NT2/D1 (cell line): ENCODE measurements at regions not wholly inside any gene's neighbourhood (a gene's known extent, or its start where the extent isn't known, plus 50 kb on each side); places are given as distances from the start of the nearest gene placed in this dataset.

Experiments used
- DNase-seq: peaks from one replicate; pipeline ENCODE4 v3.0.0-alpha.2; 2011; ENCODE audit warnings: low read depth, low spot score
- H3K27me3 ChIP-seq: 2 replicates; pipeline ENCODE4 v1.6.0; 2011; ENCODE audit warnings: mild to moderate bottlenecking; ENCODE audit not compliant: insufficient read length, insufficient read depth
- H3K36me3 ChIP-seq: 2 replicates; pipeline ENCODE4 v1.6.1; 2011; ENCODE audit warnings: mild to moderate bottlenecking, low read length, mixed read lengths; ENCODE audit not compliant: insufficient read depth, insufficient read length
- H3K4me1 ChIP-seq: 2 replicates; pipeline ENCODE4 v1.5.1; 2011; ENCODE audit not compliant: insufficient read depth, insufficient read length
- H3K4me3 ChIP-seq: 2 replicates; pipeline ENCODE4 v1.5.1; 2011; ENCODE audit warnings: low read depth; ENCODE audit not compliant: insufficient read length
- H3K9ac ChIP-seq: 2 replicates; pipeline ENCODE4 v1.6.0; 2011; ENCODE audit warnings: low read depth; ENCODE audit not compliant: insufficient read length
- H3K9me3 ChIP-seq: 2 replicates; pipeline ENCODE4 v1.5.1; 2011; ENCODE audit warnings: mild to moderate bottlenecking, low read length; ENCODE audit not compliant: insufficient read depth
- SUZ12 ChIP-seq: IDR thresholded peaks from 2 replicates; pipeline ENCODE4 v1.6.1; 2011; ENCODE audit not compliant: insufficient read length, insufficient read depth; ENCODE audit errors: extremely low read depth
- YY1 ChIP-seq: IDR thresholded peaks from 2 replicates; pipeline ENCODE4 v1.6.1; 2011; ENCODE audit not compliant: insufficient read length, insufficient read depth
- ZNF274 ChIP-seq: IDR thresholded peaks from 2 replicates; pipeline ENCODE4 v1.6.1; 2011; ENCODE audit warnings: mild to moderate bottlenecking, low read depth, low read length

DNA sequence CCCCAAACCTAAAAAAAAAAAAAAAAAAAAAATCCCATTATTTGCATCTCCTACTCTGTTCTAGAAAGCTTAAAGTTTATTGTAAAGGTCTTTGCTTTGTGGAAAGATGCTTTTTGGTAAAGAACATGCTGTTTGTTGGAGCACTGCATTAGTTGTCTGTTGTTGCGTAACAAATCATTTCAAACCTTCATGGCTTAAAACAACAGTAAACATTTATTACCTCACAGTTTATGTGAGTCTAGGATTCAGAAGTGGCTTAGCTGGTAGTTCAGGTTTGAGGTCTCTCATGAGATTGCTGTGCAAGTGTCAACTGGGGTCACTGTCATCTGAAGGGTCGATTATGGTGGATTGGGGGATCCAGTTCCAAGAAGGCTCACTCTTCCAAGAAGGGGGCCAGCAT lies 155.2 kb upstream of the ZFP64 start:
- H3K4me3 ChIP-seq, result no peak overlapping the region
- H3K36me3 ChIP-seq, result no peaks in the 10 kb centered on the region
- TF ChIP-seq ZNF274 (no peak), SUZ12 (no peak), YY1 (no peak)
- no peaks in the 10 kb centered on the region for H3K9me3 ChIP-seq
- DNase-seq, result no peak
- no peaks in the 10 kb centered on the region for H3K4me1 ChIP-seq
- H3K9ac ChIP-seq, result no peak overlapping the region
- no peaks in the 10 kb centered on the region for H3K27me3 ChIP-seq

DNA sequence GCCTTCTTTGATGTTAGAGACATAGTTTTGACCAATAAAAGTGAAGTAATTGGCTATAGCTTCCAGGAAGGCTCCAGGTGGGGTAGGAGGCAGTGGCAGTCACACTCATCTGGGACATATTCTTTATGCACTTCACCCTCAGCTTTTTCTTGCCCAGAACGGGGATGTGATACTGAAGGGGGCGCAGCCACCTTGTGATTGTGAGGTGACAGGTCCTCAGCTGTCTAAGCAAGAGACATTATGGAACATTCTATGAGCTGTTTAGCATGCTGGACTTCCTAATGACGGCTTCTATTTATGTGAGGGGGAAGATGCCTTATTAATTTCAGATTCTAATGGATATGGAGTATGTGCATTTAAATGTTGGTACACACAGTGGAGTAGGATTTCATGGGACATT lies 151.3 kb upstream of the ZFP64 start:
- Histone ChIP-seq H3K36me3 (no peaks in the 10 kb centered on the region), H3K9me3 (peaks cover 6% of the 10 kb centered on the region; the same call in 1 of the 2 replicates), H3K9ac (no peak overlapping the region), H3K4me1 (no peaks in the 10 kb centered on the region), H3K27me3 (no peaks in the 10 kb centered on the region), H3K4me3 (no peak overlapping the region)
- DNase-seq, result no peak
- no peak for TF ChIP-seq ZNF274
- no peak for TF ChIP-seq SUZ12
- TF ChIP-seq YY1, result no peak

DNA sequence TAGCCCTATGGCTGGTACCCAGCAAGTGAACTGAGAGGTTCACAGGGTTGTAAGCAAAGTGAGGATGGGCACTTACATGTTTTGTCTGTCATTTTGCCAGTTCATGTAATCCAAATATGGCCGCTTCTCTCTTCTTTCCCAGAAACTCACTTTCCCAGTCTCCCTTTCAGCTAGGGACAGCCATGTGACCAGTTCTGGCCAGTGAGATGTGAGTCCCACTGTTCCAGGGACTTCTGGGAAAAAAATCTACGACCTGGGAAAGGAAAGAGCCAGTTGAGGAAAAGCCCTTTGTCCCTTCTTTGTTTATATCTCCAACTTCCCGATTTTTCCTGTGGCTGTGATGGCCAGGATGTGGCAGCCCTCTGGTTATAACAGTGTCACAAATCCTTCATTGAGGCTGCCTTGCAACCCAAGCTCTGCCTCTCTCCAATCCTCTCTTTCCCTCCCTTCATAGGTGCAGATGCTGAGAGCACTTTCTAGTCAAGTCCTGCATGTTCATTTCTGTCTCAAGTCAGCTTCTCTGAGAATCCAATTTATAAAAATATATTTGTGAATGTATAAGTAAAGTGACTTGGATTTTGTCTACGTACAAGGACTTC lies 148.6 kb upstream of the ZFP64 start:
- Histone ChIP-seq H3K9ac (no peak overlapping the region), H3K9me3 (peaks cover 6% of the 10 kb centered on the region; the same call in 1 of the 2 replicates), H3K36me3 (no peaks in the 10 kb centered on the region), H3K4me1 (no peaks in the 10 kb centered on the region), H3K4me3 (no peak overlapping the region), H3K27me3 (no peaks in the 10 kb centered on the region)
- TF ChIP-seq ZNF274, result no peak
- DNase-seq, result no peak

DNA sequence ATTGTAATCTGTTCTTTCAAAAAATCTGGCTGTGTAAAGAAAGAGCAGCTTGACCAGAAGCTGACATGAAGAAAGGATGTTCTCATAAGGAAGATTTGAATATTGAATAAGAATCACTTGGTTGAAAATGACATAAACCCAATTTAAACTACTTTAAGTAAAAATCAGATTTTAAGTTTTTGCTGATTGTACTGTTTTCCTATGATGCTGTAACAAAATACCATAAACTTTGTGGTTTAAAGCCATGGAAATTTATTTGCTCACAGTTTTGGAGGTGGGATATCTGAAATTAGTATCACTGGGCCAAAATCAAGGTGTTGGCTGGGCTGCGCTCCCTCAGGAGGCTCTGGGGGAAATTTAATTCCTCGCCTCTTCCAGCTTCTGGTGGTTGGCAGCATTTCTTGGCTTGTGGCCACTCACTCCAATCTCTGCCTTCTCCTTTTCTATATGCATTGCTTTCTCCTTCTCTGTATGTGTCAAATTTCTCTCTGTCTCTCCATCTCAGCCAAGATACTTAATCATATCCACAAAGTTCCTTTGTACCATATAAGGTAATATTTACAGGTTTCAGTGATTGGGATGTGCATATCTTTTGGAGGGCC lies 141.2 kb upstream of the ZFP64 start:
- Histone ChIP-seq H3K4me1 (no peaks in the 10 kb centered on the region), H3K4me3 (no peak overlapping the region), H3K36me3 (no peaks in the 10 kb centered on the region), H3K9me3 (no peaks in the 10 kb centered on the region), H3K27me3 (no peaks in the 10 kb centered on the region), H3K9ac (no peak overlapping the region)
- DNase-seq, result no peak
- TF ChIP-seq ZNF274, result no peak
- no peak for TF ChIP-seq SUZ12
- TF ChIP-seq YY1, result no peak

DNA sequence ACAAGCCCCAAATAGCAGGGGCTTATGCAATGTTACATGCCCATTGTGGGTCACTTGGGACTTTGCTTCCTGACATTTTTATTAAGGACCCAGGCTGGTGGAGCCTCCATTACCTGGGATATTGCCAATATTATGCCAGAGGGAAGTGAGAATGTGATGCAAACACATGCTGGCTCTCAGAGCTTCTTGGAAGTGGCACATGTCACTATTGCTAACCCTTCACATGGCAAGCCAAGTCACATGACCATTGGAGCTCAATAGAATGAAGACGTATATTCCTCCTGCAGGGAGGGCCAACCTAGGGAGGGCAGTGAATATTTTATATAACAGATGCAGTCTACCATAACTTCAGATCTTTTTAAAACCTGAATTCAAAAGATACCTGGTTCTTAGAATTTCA lies 140.7 kb upstream of the ZFP64 start:
- Histone ChIP-seq H3K4me1 (no peaks in the 10 kb centered on the region), H3K27me3 (no peaks in the 10 kb centered on the region)

DNA sequence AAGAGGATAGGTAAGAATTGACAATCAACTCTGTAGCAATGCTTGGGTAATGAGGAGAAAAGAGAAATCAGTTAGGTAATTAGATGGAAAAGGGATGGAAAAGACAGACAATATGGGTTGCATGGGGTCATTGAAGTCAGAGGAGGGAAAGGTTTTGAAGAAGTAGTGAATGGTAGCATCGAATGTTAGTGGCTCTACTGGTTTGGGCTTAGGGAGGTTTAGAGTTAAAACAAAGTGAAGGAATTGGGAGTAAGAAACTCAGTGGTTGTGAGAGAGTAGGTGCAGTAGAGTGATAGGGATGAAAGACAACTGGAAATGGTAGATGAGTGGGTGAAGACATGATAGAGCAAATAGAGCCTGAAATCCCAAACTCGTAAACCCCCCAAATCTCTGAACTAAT lies 140.1 kb upstream of the ZFP64 start:
- Histone ChIP-seq H3K4me3 (no peak overlapping the region), H3K4me1 (no peaks in the 10 kb centered on the region), H3K27me3 (no peaks in the 10 kb centered on the region), H3K9me3 (no peaks in the 10 kb centered on the region), H3K36me3 (no peaks in the 10 kb centered on the region), H3K9ac (no peak overlapping the region)
- TF ChIP-seq SUZ12 (no peak), YY1 (no peak), ZNF274 (no peak)
- no peak for DNase-seq

More for the DNA sequence above, 140.7 kb upstream of the ZFP64 start:
- no peak overlapping the region for H3K9ac ChIP-seq
- no peak for DNase-seq
- H3K4me3 ChIP-seq, result no peak overlapping the region
- TF ChIP-seq ZNF274, result no peak
- TF ChIP-seq YY1, result no peak
- TF ChIP-seq SUZ12, result no peak
- no peaks in the 10 kb centered on the region for H3K9me3 ChIP-seq
- no peaks in the 10 kb centered on the region for H3K36me3 ChIP-seq

DNA sequence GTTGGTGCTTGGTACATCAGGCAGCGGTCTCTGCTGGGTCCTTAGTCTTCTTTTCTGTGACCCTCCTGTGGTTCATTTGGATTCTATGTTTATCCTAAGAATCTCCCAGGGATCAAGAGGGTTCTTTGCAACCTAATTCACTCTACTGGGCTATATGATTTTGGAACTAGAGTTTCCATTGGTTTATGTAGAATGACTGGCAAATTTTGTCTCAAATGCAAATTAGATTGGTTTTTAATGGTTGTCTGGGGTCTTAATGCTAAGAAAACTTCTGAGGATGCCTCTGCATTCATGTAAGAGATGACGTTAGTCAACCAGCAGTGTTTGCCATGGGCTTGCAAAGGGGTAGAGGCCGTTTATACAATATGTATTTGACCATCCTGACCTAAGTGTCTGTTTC lies 129.8 kb upstream of the ZFP64 start:
- TF ChIP-seq ZNF274 (no peak), SUZ12 (no peak), YY1 (no peak)
- no peak for DNase-seq
- Histone ChIP-seq H3K9ac (no peak overlapping the region), H3K4me1 (no peaks in the 10 kb centered on the region), H3K36me3 (no peaks in the 10 kb centered on the region), H3K4me3 (no peak overlapping the region), H3K27me3 (peaks cover 3% of the 10 kb centered on the region), H3K9me3 (no peaks in the 10 kb centered on the region)
